Ovary (tissue), 3 donors: ENCODE measurements at regions not wholly inside any gene's neighbourhood (a gene's known extent, or its start where the extent isn't known, plus 50 kb on each side); places are given as distances from the start of the nearest gene placed in this dataset.
"Not testable (repeated sequence)": the region's sequence is repeated elsewhere in the genome, so short reads cannot be mapped to it uniquely, and the experiment has no call there.

Experiments
- CTCF ChIP-seq, 3 donors: fragments of 450-650 bp in 2 of 3; fragments of 200-600 bp in 1 of 3; IDR thresholded peaks; one replicate each; pipeline versions ENCODE4 v1.5.1 to v1.8.0; 2016 to 2022; ENCODE audit warnings: antibody characterized with exemption in 3 of 3, mild to moderate bottlenecking in 1 of 3
- EP300 ChIP-seq: sonication (generic); formaldehyde crosslinking; IDR thresholded peaks from one replicate; pipeline ENCODE4 v1.6.1; 2017; ENCODE audit warnings: antibody characterized with exemption
- POLR2A ChIP-seq: fragments of 450-650 bp; IDR thresholded peaks from one replicate; pipeline ENCODE4 v1.6.1; 2017; ENCODE audit warnings: antibody characterized with exemption, mild to moderate bottlenecking, moderate library complexity
- donor health status: DM: no; HTN: no; CAD: no.

GRCh38 chr20:48498125-48498524 lies 329.7 kb downstream of the PREX1 start:
- not testable (repeated sequence) for TF ChIP-seq CTCF (IDR thresholded peaks at IDR 0.05); POLR2A; EP300
